ENCODE measurements at regions not wholly inside any gene's neighbourhood (a gene's known extent, or its start where the extent isn't known, plus 50 kb on each side); places are given as distances from the start of the nearest gene placed in this dataset.

DNA sequence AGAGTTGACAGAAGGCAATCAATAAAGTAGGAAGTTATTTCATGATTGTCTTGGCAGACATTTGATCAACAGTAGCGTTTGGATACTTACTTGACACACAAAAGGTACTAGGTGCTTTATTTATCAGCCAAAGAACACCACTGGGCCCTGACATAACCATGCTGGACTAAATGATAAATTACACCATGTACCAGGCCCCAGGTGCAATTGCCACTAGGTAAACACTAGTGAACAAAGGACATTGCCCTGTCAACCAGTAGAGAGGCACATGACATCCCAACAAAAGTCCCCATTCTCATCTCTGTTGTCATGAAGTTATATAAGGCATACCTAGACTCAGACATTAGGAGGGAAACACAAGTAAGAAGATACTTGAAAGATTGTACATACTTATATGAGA, 747.2 kb downstream of the SATB2 start:
- intact Hi-C loops (cut with micrococcal nuclease) = no loop called here

- intact Hi-C loops (cut with micrococcal nuclease) = no loop called here
Measured at GRCh38 chr2:198706476-198707082, 751.2 kb downstream of the SATB2 start.

DNA sequence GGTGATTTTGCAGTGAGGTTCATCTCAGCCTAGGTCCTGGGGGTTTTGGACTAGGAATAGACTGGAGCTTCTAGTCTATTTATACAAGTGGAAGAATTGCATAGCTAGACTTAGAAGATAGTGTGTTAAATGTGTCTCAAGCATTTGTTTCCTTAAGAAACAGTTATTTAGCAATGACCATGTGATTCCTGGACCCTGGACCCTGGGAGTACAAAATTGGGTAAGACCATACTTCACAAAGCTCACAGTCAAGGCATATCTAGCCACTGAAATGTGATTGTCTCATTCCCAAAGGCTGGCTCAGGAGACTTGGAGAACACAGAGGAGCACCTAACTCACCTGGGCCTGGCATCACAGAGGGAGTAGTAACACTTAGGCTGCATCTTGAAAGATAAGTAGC, 754.5 kb downstream of the SATB2 start:
- intact Hi-C loops (cut with micrococcal nuclease) = no loop called here

DNA sequence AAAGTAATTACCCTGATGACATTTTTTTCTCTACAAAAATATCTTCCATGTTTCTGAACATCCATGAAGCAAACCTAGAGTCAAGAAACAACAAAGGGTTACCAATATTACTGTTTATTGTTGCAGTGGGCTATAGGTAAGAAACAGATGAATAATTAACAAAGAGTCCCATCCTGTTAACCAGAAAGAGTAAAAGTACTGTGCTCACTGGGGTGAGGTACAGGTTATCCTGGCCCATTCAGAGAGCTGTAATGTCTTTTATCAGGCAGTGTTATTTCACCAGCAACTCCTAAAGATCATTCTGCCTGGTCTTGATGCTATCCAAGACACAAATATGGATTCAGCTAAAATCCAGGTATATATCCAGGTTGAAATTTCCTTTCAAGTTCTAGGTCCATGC, 754.9 kb downstream of the SATB2 start:
- intact Hi-C loops (cut with micrococcal nuclease) = no loop called here

- intact Hi-C loops (cut with micrococcal nuclease) = no loop called here
Measured at GRCh38 chr2:198701481-198701880, 756.3 kb downstream of the SATB2 start.

DNA sequence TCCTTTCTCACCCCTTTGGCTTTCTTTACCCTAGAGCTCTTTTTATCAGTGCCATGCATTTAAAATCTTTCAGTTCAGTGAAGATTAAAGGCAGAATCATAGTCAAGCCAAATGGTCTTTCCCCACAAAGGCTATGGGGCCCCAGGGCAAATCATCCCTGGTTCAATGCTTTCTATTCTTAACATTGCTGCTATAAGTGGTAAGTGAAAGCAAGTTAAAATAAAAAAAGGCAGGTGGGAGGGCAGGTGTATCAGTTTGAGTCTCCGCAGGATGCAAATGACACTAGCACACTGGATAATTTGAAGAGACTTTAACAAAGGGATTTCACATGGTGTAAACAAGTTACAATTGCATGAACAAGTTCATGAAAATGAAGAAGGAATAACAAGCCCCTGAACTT, 757.4 kb downstream of the SATB2 start:
- intact Hi-C loops (cut with micrococcal nuclease) = no loop called here

GRCh38 chr2:198698230-198698629, 759.5 kb downstream of the SATB2 start:
- intact Hi-C loops (cut with micrococcal nuclease) = no loop called here

GRCh38 chr2:198697794-198698193, 759.9 kb downstream of the SATB2 start:
- intact Hi-C loops (cut with micrococcal nuclease) = no loop called here

GRCh38 chr2:198697218-198697617, 760.5 kb downstream of the SATB2 start:
- intact Hi-C loops (cut with micrococcal nuclease) = no loop called here

GRCh38 chr2:198695879-198696278, 761.9 kb downstream of the SATB2 start:
- intact Hi-C loops (cut with micrococcal nuclease) = no loop called here

GRCh38 chr2:198692907-198693510, 764.7 kb downstream of the SATB2 start:
- intact Hi-C loops (cut with micrococcal nuclease) = no loop called here

GRCh38 chr2:198691236-198691635, 766.5 kb downstream of the SATB2 start:
- intact Hi-C loops (cut with micrococcal nuclease) = no loop called here

DNA sequence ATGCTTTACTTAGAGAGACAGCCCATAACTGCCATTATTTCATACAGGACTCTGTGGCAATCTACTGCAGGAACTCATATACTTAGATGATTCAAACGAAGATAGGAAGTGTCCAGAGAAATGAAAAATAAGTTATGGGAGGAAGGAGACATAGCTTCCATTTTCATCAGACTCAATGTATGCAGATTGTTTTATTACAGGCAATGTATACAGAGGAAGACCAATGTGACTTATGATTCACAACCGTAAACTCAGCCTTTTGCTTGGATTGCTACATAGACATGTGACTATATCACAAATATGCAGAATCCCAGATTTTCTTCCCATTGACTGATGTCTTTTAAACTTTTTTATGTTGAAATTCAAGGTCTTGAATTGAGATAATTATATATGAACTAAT, 793.4 kb downstream of the SATB2 start:
- intact Hi-C loops (cut with micrococcal nuclease) = no loop called here

GRCh38 chr2:198662905-198663304, 794.8 kb downstream of the SATB2 start:
- intact Hi-C loops (cut with micrococcal nuclease) = no loop called here

- intact Hi-C loops (cut with micrococcal nuclease) = no loop called here
Measured at GRCh38 chr2:198660501-198660900, 797.2 kb downstream of the SATB2 start.

GRCh38 chr2:198659096-198659870, 798.5 kb downstream of the SATB2 start:
- intact Hi-C loops (cut with micrococcal nuclease) = no loop called here

DNA sequence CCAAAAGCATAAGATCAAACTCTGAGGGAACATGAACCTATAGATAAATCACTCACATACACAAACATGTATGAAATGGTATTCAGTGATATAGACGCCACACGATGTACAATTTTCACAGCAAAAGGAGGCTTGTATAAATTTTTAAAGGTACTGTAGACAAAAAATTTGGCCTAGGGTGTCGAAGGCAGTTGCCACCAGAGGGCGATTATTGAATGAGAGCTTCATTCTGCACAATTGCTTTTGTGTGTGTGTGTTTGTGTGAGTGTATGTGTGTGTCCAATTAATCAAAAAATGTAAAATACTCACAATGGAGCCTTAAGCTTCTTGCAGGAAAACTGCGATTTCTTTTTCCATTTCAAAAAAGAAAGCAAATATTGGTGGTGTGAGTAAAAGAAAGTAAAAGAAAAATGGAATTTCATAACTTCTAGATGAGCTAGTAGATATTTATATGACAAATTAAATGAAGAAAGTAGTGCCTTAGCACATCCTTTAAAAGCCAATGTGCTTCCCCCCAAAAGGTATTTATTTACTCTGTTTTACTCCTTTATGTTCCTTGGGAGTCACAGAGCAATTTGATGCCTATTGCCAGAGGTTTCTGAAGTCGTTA, 800.1 kb downstream of the SATB2 start:
- intact Hi-C loops (cut with micrococcal nuclease) = no loop called here

DNA sequence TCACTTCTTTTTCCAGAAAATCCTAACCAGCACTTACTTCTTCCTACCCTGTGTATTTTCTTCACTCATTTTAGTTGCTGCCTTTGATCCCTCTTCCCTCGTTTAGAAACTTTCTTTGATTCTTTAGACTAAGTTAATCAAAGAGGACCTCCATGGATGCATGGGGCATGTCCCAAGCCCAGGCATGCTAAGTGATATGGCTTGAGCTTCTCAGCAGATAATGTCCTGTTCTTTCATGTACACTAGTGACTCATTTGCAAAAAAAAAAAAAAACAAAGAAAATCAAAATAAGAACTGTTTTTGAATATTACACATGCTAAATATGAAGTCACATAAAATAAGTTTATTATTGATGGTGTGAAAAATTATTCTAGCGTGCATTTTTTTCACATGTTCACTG, 800.9 kb downstream of the SATB2 start:
- intact Hi-C loops (cut with micrococcal nuclease) = no loop called here

- intact Hi-C loops (cut with micrococcal nuclease) = no loop called here
Measured at GRCh38 chr2:198654646-198655045, 803.1 kb downstream of the SATB2 start.

GRCh38 chr2:198653311-198653710, 804.4 kb downstream of the SATB2 start:
- intact Hi-C loops (cut with micrococcal nuclease) = no loop called here

GRCh38 chr2:198652461-198652860, 805.3 kb downstream of the SATB2 start:
- intact Hi-C loops (cut with micrococcal nuclease) = no loop called here

DNA sequence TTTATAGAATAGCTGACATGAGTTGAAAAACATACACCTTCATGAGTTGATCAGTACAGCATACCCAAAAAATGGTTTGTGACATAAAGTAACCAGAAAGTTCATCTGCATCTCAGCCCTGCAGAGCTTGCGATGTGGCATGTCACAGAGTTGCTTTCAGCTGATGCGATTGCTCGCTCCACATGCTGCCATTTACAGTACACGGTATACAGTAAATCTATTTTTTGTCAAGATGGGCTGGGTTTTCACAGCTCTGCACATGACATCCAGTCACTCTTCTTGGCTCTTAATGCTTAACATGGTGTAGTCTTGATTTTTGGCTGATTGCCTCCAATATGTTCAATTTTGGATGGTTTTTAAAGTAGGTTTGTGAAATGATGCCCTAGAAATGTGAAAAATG, 811.9 kb downstream of the SATB2 start:
- intact Hi-C loops (cut with micrococcal nuclease) = no loop called here

Measured in T-helper 2 cell treated with Interferon-gamma antibody and Interleukin-4, amounts not matched to agents 100 ng/mL and 5 ng/mL, for 36 hours (primary cell).